DMS 273 treated with DMSO at 0.1 percent for 48 hours (cell line): ENCODE measurements at regions not wholly inside any gene's neighbourhood (a gene's known extent, or its start where the extent isn't known, plus 50 kb on each side); places are given as distances from the start of the nearest gene placed in this dataset.

Experiments used
- DNase-seq: peaks from one replicate; lab custom pipeline; 2025; lab: John Stamatoyannopoulos, UW

GRCh38 chr2:120455390-120455789, 109.5 kb downstream of the INHBB start:
- DNase-seq = no peak

DNA sequence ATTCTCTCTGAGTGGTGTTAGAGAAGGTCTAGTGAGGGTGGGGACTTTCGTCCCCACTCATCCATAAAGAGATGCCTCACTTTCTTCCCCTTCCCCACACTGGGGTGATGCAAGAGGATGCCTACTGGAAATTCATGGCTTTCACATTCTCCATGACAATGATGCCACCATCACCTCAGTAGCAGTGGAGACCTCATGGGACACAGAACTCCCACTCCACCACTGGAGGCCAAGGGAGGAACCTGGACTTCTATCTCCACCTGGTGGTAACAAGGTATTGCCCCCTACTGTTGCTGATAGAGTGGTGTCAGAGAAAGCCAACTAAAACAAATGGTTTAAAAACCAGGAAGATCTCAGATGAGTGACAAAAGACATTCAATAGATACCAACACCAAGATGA, 110.9 kb downstream of the INHBB start:
- no peak for DNase-seq

- no peak for DNase-seq
Observed at GRCh38 chr2:120460511-120460910, 114.6 kb downstream of the INHBB start.

DNA sequence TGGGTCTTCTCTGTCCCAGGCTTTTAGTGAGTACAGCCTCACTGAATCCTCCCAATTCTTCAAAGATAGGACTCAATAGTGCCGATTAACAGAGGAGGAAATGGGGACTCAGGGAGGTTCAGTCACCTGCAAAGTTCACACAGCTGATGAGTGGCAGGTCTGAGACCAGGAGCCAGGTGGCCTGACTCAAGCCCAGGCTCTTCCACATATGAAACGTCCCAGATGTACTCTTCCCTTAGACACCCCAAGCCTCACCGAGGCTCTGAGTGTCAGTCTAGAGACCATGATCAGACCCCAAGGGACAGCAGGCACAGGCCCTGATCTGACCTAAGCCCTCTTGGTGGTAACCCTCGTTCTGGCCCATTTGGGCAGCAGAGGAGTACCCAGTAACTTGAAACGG, 115.2 kb downstream of the INHBB start:
- no peak for DNase-seq

- DNase-seq = no peak
Observed at GRCh38 chr2:120461546-120462537, 115.9 kb downstream of the INHBB start.

DNA sequence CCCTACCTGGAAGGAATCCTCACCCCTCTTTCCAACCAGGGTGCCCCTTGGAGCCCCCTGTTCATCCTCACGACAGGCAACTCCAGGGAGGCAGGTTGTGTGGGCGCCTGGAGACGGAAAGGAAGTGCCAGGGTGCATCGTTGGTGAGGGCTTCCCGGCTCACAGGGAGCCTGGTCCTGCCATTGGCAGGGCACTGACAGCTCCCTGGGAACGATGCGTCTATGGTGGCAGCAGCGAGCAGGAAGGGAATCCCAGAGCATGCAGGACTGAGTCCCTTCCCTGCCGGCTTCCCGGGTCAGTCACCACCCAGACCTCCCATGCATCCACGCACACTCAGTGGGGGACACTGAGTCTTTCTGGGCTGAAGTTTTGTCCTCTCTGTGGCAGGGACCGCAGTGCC, 117.6 kb downstream of the INHBB start:
- DNase-seq = no peak

DNA sequence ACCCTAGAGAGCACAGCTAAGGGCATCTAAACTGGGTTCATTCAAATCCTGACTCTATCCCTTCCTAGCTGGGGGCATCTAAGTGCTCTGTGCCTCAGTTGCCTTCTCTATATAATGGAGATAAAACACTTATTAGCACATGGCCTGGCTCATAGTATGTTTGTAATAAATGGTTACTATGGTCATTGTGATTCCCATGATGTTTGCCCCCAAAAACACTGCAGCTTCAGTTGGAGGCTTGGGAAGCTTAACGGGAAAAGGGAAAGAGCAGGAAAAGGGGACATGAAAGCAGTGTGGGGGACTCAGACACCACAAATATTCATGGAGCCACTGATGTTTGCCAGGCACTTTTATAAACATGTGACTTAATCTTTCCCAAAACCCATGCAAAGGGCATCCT, 118.1 kb downstream of the INHBB start:
- DNase-seq = no peak

DNA sequence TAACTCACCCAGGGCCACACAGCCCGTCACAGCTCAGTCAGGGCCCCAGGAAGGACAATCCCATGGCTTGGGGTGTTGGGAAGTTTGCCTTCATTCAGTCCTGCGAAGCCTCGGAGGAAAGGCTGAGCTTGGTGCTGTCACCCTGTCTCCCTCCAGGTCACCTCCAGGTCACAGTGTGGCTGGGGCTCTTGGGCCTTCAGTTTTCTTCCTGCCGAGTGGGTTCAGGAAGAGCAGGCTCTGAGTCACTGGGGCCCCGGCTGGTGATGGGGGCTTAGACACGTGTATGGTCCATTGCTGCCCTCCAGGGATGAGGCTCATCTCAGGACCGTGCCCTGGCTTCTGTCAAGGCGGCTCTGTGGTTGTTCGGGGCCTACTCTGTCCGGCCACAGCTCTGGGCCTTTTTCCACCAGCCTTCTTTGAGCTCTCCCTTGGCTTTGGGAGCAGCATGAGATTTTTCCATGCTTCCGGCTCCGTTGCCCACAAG, 118.6 kb downstream of the INHBB start:
- DNase-seq = no peak

DNA sequence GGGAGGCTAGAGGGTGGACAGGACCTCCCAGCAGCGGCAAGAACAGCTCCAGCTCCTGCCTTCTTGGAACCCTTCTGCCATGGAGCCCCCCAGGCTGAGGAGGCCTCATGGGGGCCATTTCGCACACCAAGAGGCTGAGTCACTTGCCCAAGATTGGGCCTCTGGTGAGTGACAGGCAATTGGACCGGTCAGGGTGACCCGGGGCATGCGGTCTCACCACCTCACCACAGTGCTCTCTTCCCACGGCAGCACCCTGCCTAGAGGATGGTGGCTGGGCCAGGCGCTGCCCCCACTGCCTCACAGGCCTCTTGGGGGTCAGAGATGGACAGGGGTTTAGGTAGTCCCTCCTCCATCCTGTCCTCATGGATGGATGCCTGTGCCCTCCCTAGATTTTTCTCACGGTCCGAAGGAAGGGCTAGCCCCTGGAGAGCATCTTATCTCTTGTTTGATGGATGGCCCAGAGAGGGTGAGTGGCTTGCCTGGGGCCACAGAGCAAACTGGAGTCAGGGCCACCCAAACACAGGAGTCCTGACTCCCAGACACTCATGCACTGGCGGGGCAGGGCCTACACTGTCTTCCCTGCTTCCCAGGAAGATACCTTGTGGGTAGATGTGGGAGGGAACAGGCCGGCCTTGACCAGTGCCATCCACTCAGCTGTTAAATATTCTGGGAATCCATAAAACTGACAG, 119.2 kb downstream of the INHBB start:
- DNase-seq = no peak

DNA sequence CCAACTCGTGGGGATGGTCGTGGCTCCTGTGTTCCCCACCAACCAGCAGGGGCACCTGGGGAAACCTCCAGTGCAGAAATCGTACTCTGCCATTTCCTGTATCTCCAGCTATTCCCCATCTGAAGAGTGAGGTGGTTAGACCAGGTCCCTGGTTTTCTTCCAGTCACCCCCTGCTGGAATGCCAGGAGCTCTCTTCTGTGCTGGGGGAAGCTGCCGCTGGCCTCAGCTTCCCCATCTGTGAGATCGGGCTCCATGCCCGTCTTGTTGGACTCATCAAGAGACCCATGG, 119.7 kb downstream of the INHBB start:
- DNase-seq = no peak

DNA sequence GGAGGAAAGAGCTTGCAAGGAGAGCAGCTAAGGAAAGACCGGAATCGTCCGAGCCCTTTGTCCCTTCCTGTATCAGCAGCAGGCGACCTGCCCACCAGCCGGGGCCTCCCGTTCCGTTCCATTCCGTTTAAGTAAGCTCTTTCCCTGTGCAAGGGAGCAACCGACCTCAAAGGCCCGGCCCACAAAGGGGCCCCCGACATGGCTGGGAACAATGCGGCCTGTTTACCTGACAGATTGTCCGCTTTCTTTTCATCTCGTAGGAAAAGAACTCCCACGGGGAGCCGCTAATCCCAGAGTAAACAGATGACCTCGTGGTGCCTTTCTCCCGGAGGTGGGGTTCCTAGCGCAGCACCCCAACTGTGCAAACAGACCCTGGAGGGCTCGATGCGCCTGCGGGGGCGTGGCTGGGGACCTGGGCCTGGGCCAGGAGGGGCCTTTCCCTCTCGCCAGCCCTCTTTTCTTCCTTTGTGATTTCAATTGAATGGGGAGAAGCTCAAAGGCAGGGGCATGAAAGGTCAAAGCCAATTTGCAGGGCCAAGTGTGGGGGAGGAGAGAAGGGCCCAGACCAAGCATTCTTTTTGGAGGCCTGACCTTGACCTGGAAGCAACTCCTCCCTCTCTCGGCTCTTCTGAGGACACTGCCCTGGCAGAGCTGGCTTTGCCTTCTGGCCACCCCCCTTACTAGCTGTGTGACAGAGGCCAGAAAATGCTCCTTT, 120.2 kb downstream of the INHBB start:
- no peak for DNase-seq

DNA sequence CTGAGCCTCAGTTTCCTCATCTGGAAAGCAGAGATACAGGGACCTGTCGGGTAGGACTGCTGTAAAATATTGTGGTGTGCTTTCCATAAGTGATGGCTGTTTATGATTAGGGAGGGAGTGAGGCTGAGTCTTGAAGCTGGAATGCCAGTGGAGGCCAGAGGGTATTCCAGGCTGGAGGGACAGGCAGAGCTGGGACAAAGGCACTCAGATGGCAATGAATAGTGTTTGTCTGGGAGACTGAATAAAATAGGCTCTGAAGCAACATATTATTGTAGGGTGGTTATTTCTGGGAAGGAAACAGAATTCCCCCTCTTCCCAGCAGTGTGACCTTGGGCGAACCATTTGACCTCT, 120.7 kb downstream of the INHBB start:
- DNase-seq = no peak

- no peak for DNase-seq
Observed at GRCh38 chr2:120468136-120468535, 122.2 kb downstream of the INHBB start.

DNA sequence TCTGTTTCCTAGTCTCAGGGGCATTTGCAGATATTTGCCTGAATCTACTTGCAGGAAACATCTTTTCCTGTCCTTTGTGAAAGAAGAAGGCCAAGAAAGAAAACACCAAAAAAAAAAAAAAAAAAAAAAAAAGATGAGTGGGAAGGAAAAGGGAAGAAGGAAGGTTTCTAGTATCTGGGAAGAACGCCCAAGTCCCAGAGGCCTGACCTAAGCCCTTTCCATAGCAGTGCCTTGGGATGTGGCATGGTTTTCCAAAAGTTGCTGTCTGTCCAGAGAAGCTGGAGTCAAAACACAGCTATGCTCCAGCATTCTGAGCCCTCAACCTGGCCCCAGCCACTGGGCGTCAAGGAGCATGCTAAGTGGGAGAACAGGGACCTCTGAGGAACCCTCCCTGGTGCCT, 123.5 kb downstream of the INHBB start:
- DNase-seq = no peak

DNA sequence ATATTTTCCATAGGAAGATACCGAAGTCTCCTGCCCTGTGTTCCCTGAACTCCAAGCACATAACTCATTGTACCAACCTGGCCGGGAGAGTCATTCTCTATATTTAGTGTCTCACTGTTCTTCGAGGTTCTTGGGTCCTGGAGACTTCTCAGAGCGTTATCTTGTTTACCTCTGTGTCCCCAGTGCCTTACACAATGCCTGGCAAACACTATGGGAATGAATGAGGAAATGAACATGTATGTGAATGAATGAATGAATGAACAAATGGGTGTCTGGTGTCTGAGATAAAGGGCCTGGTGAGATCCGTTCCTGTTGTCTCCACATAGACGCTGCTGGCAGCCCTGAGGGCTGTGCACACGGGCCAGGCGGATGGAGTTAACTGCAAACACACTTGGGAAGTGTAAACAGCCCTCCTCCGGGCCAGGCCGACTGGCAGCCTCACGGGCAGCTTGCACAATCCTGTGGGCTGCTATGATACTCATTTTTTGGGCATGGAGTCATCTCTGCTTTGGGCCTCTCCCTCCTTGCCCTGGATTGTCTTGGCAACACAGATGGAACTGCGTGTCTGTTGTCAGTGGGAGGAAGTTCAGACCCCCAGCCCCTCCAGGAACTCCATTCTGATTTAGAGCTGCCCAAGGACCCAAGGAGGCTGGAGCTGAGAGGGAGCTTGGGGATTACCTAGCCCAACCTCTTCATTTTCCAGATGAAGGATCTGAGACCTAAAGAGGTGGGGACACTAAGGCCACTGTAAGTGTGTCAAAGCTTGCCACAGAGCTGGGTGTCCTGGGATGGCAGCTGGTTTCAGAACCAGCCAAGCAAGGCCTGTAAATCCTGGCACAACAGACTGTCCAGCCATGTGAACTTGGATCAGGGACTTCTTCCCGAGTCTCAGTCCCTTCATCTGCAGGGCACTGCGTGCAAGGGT, 124.4 kb downstream of the INHBB start:
- no peak for DNase-seq

DNA sequence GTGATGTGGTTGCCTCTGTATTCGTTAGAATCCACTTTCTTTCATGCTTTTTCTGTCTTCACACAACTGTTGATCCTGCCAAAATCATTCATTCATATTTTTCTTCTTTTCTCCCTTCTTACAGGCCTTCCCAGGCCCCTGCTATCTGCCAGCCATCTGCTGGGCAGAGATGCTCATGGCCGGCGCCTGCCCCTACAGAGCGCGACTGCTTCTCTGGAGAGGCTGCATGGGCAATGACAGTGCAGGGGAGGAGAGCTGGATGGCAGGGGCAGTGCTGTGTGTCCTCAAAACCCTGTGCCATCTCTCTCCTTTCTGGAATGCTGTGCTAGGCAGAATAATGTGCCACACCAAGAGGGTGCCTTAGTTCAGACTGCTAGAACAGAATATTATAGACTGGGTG, 125.2 kb downstream of the INHBB start:
- no peak for DNase-seq

GRCh38 chr2:120472031-120472430, 126.1 kb downstream of the INHBB start:
- DNase-seq = no peak

DNA sequence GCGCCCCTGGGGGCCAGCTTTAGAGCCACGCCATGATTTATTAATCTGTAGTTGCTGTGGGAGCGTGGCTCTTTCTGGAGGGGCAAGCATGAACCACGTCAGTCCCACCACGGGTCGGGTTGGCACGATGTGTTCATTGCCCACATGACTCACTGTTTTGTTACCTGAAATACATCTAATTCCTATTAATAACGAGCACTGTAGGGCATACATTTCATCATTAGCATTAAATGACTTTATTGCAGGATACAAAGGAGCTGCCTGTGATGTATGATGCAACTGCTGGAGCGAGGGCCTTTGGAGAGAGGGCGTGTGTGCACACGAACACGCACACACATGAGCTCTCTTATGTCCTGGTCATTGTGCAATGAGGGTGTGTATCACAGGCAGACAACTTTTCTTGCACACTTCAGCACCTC, 127.0 kb downstream of the INHBB start:
- no peak for DNase-seq

- DNase-seq = no peak
Observed at GRCh38 chr2:120473522-120474271, 127.8 kb downstream of the INHBB start.

- DNase-seq = no peak
Observed at GRCh38 chr2:120474486-120474885, 128.6 kb downstream of the INHBB start.

DNA sequence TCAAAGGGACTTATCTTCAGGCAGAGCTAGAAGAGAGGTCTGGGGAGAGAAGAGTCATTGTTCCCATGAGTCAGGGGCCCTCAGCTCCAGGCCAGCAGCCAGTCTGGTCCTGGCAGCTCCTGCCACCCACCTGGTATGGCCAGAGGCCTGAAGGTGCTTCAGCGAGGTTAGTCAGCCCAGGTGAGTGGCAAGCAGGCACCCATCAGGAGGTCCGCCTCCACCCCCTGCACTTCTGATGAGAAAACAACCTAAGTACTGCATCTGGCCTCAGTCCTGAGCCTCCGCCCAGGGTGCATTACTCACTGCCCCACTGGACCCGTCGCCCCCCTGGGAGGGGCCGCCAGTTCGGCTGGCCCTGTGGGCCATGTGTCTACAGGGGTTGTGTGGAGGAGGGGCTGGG, 130.2 kb downstream of the INHBB start:
- no peak for DNase-seq
